AG04450 (cell line): ENCODE measurements at regions not wholly inside any gene's neighbourhood (a gene's known extent, or its start where the extent isn't known, plus 50 kb on each side); places are given as distances from the start of the nearest gene placed in this dataset.

ENCODE experiments used
- CTCF ChIA-PET: fragments of 300-600, 350-600 bp; formaldehyde crosslinking; extraction: SDS; loops from one replicate; lab custom pipeline; 2022; ENCODE audit warnings: antibody characterized with exemption, inconsistent platforms; lab: Charles Lee
- POLR2A ChIA-PET: fragments of 350-600 bp; formaldehyde crosslinking; extraction: SDS; loops from one replicate; lab custom pipeline; 2021; ENCODE audit warnings: antibody characterized with exemption, inconsistent platforms; lab: Yijun Ruan, JAX
- DNase-seq: peaks from one replicate; pipeline ENCODE4 v3.0.0-alpha.2; 2011; ENCODE audit warnings: low read depth, low spot score
- H3K27ac ChIP-seq: one replicate; pipeline ENCODE4 v1.5.1; 2012; ENCODE audit warnings: low read depth, low read length, control low read depth
- H3K27me3 ChIP-seq: one replicate; pipeline ENCODE4 v1.6.0; 2012; ENCODE audit warnings: low read length; ENCODE audit not compliant: control insufficient read depth, insufficient read depth
- H3K4me3 ChIP-seq: 2 replicates; pipeline ENCODE4 v1.5.1; 2011; ENCODE audit warnings: mild to moderate bottlenecking, low read depth, low read length, control low read depth
- H3K9me3 ChIP-seq: 2 replicates; pipeline ENCODE4 v1.5.1; 2012; ENCODE audit warnings: low read length; ENCODE audit not compliant: control insufficient read depth, insufficient read depth
- TF ChIP-seq, protein P1 (sequence below): IDR thresholded peaks from 2 replicates; pipeline ENCODE4 v1.5.1; 2011; ENCODE audit warnings: low read depth, low read length, control low read depth, inconsistent platforms

- TF ChIP-seq, protein P1, sequence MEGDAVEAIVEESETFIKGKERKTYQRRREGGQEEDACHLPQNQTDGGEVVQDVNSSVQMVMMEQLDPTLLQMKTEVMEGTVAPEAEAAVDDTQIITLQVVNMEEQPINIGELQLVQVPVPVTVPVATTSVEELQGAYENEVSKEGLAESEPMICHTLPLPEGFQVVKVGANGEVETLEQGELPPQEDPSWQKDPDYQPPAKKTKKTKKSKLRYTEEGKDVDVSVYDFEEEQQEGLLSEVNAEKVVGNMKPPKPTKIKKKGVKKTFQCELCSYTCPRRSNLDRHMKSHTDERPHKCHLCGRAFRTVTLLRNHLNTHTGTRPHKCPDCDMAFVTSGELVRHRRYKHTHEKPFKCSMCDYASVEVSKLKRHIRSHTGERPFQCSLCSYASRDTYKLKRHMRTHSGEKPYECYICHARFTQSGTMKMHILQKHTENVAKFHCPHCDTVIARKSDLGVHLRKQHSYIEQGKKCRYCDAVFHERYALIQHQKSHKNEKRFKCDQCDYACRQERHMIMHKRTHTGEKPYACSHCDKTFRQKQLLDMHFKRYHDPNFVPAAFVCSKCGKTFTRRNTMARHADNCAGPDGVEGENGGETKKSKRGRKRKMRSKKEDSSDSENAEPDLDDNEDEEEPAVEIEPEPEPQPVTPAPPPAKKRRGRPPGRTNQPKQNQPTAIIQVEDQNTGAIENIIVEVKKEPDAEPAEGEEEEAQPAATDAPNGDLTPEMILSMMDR: no peak
Measured at GRCh38 chr3:192040282-192041043, 579.5 kb downstream of the PYDC2 start.

DNA sequence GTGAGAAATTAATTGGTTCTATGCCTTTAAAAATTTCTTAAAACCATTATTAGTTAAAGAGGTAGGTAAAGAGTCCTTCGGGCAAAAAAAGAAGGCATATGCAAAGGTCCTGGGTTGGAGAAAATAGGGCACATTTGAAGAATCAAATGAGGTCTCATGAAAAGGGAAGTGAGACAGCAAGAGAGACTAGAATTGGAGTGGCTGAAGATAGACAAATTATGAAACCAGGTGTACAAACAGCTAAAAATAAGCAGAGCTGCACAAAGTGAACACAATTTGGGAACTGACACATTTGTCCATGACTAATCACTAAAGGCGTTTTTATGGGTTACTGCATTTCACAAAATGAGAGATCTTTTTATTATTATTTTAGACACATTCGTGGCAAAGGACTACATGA lies 581.2 kb downstream of the PYDC2 start:
- no peaks in the 10 kb centered on the region for H3K27me3 ChIP-seq
- ChIA-PET POLR2A (no interaction called here), CTCF (no interaction called here)
- H3K4me3 ChIP-seq: no peak overlapping the region
- no peak overlapping the region for H3K27ac ChIP-seq
- H3K9me3 ChIP-seq: peaks cover 8% of the 10 kb centered on the region
- TF ChIP-seq, protein P1: no peak
- DNase-seq: no peak

More at GRCh38 chr3:192040282-192041043, 579.5 kb downstream of the PYDC2 start:
- no peak for DNase-seq
- Histone ChIP-seq H3K9me3 (peaks cover 8% of the 10 kb centered on the region), H3K27me3 (no peaks in the 10 kb centered on the region), H3K27ac (no peak overlapping the region), H3K4me3 (no peak overlapping the region)
- CTCF ChIA-PET: no interaction called here
- POLR2A ChIA-PET: no interaction called here

DNA sequence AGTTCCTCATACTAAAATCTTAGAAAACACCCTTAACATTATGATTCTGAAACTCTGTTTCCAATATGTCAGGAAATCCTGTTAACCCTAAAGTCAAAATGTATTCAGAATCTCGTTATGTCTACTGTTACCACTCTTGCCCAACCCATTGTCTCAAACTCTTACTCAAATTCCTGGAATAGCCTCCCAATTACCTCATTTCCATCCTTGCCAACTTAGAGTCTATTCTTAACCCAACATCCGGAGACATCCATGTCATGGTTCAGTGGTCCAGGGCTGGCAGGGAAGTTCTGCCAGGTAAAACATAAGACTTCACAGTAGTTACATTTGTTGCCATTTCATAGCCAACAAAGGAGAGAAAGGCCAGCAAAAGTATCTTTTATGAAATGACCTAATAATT lies 593.9 kb downstream of the PYDC2 start:
- ChIA-PET POLR2A (no interaction called here), CTCF (no interaction called here)
- DNase-seq: no peak
- peaks cover 2% of the 10 kb centered on the region; the same call in 1 of the 2 replicates for H3K9me3 ChIP-seq
- no peak overlapping the region for H3K4me3 ChIP-seq
- H3K27ac ChIP-seq: no peak overlapping the region
- no peaks in the 10 kb centered on the region for H3K27me3 ChIP-seq
- TF ChIP-seq, protein P1: no peak

GRCh38 chr3:192055946-192056345 lies 595.0 kb downstream of the PYDC2 start:
- Histone ChIP-seq H3K4me3 (no peak overlapping the region), H3K27ac (no peak overlapping the region), H3K27me3 (no peaks in the 10 kb centered on the region), H3K9me3 (peaks cover 2% of the 10 kb centered on the region; the same call in 1 of the 2 replicates)
- DNase-seq: no peak
- ChIA-PET POLR2A (no interaction called here), CTCF (no interaction called here)
- TF ChIP-seq, protein P1: no peak

DNA sequence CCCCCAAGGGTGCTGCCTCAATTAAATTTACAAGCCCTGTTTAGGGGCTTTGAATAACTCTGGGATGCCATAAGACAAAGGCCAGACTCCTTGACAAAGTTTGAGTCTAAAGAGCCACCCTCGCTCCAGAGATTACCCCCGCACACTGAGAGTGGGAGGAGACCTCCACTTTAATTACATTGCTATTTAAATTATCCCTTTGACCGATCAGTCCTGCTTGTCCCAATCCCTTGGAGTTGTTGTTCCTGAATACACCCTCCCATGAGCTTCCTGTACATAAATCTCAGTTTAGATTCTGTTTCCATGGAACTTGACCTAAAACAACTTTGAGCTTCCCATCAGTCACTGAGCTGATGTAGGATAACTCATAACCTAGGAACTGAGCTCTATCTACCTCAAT lies 596.3 kb downstream of the PYDC2 start:
- H3K27me3 ChIP-seq: no peaks in the 10 kb centered on the region
- CTCF ChIA-PET: no interaction called here
- peaks cover 2% of the 10 kb centered on the region for H3K9me3 ChIP-seq
- H3K27ac ChIP-seq: no peak overlapping the region
- no peak for DNase-seq
- POLR2A ChIA-PET: no interaction called here
- TF ChIP-seq, protein P1: no peak
- H3K4me3 ChIP-seq: no peak overlapping the region
